Liver (tissue), 8 donors: ENCODE measurements at regions not wholly inside any gene's neighbourhood (a gene's known extent, or its start where the extent isn't known, plus 50 kb on each side); places are given as distances from the start of the nearest gene placed in this dataset.

Source experiments
- DNase-seq: peaks from one replicate; pipeline ENCODE4 v3.0.0-alpha.2; 2017; ENCODE audit warnings: low spot score
- H3K27ac ChIP-seq, 2 donors: one replicate each; pipeline ENCODE4 v1.7.0; 2013; ENCODE audit warnings: inconsistent platforms in 2 of 2, low read length in 2 of 2, control low read depth in 1 of 2, low read depth in 1 of 2, mild to moderate bottlenecking in 1 of 2
- H3K27me3 ChIP-seq, 4 donors: one replicate each; pipeline versions ENCODE4 v1.6.1 to v1.7.0; 2013; ENCODE audit warnings: low read length in 3 of 4, inconsistent platforms in 1 of 4, mild to moderate bottlenecking in 1 of 4, moderate library complexity in 1 of 4; ENCODE audit not compliant: control insufficient read depth in 4 of 4, insufficient read depth in 4 of 4
- H3K36me3 ChIP-seq, 4 donors: one replicate each; pipeline versions ENCODE4 v1.6.1 to v1.7.0; 2013; ENCODE audit warnings: low read length in 3 of 4, mild to moderate bottlenecking in 3 of 4, low read depth in 1 of 4, moderate library complexity in 1 of 4; ENCODE audit not compliant: control insufficient read depth in 4 of 4, insufficient read depth in 3 of 4
- H3K4me1 ChIP-seq, 4 donors: one replicate each; pipeline versions ENCODE4 v1.6.1 to v1.7.0; 2013; ENCODE audit warnings: low read length in 3 of 4, mild to moderate bottlenecking in 3 of 4, moderate library complexity in 1 of 4; ENCODE audit not compliant: control insufficient read depth in 4 of 4, insufficient read depth in 4 of 4
- H3K4me3 ChIP-seq, 3 donors: one replicate each; pipeline versions ENCODE4 v1.6.1 to v1.7.0; 2013; ENCODE audit warnings: low read length in 3 of 3, control low read depth in 1 of 3, low read depth in 1 of 3, mild to moderate bottlenecking in 1 of 3
- H3K9ac ChIP-seq, 2 donors: one replicate each; pipeline ENCODE4 v1.7.0; 2013; ENCODE audit warnings: low read length in 2 of 2, mild to moderate bottlenecking in 2 of 2, moderate library complexity in 2 of 2, control low read depth in 1 of 2, low read depth in 1 of 2
- H3K9me3 ChIP-seq, 4 donors: one replicate each; pipeline versions ENCODE4 v1.6.1 to v1.7.0; 2013; ENCODE audit warnings: low read length in 3 of 4; ENCODE audit not compliant: control insufficient read depth in 4 of 4
- EGR1 ChIP-seq, 2 donors: IDR thresholded peaks; 2 replicates each; pipeline ENCODE4 v1.6.1; 2016 to 2018; ENCODE audit warnings: antibody characterized with exemption in 2 of 2, low read depth in 2 of 2
- FOXA1 ChIP-seq: IDR thresholded peaks from 2 replicates; pipeline ENCODE4 v1.6.1; 2016; ENCODE audit warnings: antibody characterized with exemption
- GABPA ChIP-seq, 2 donors: IDR thresholded peaks in 1 of 2; conservative IDR thresholded peaks in 1 of 2; 2 replicates each; pipeline ENCODE4 v1.6.1; 2016; ENCODE audit warnings: antibody characterized with exemption in 2 of 2, mild to moderate bottlenecking in 1 of 2, moderate library complexity in 1 of 2
- HNF4A ChIP-seq, 2 donors: conservative IDR thresholded peaks; 2 replicates each; pipeline ENCODE4 v1.6.1; 2016; ENCODE audit warnings: antibody characterized with exemption in 2 of 2, mild to moderate bottlenecking in 2 of 2
- HNF4G ChIP-seq: IDR thresholded peaks from 2 replicates; pipeline ENCODE4 v1.6.1; 2016; ENCODE audit warnings: antibody characterized with exemption
- JUND ChIP-seq, 2 donors: IDR thresholded peaks; 2 replicates each; pipeline ENCODE4 v1.6.1; 2016; ENCODE audit warnings: antibody characterized with exemption in 2 of 2
- NR2F2 ChIP-seq: IDR thresholded peaks from 2 replicates; pipeline ENCODE4 v1.6.1; 2016; ENCODE audit warnings: antibody characterized with exemption
- RAD21 ChIP-seq, 2 donors: IDR thresholded peaks; 2 replicates each; pipeline ENCODE4 v1.6.1; 2016; ENCODE audit warnings: antibody characterized with exemption in 2 of 2, mild to moderate bottlenecking in 2 of 2
- RXRA ChIP-seq, 2 donors: IDR thresholded peaks; 2 replicates each; pipeline ENCODE4 v1.6.1; 2017 to 2018; ENCODE audit warnings: antibody characterized with exemption in 2 of 2, mild to moderate bottlenecking in 1 of 2
- SP1 ChIP-seq: IDR thresholded peaks from 2 replicates; pipeline ENCODE4 v1.6.1; 2018; ENCODE audit warnings: antibody characterized with exemption, mild to moderate bottlenecking
- TAF1 ChIP-seq: conservative IDR thresholded peaks from 2 replicates; pipeline ENCODE4 v1.6.1; 2016; ENCODE audit warnings: antibody characterized with exemption, mild to moderate bottlenecking
- YY1 ChIP-seq: IDR thresholded peaks from 2 replicates; pipeline ENCODE4 v1.6.1; 2016; ENCODE audit warnings: antibody characterized with exemption, mild to moderate bottlenecking
- WGBS: extraction: QIAGEN DNeasy Blood & Tissue Kit; methylation state at CpG from one replicate; pipeline ENCODE4 v1.1.7; 2013; 5-methylcytosine and 5-hydroxymethylcytosine counted together
- TF ChIP-seq, protein P1 (sequence below): IDR thresholded peaks from 2 replicates; pipeline ENCODE4 v1.6.1; 2016; ENCODE audit warnings: antibody characterized with exemption
- TF ChIP-seq, protein P2 (sequence below): fragments of 150-350 bp; IDR thresholded peaks from 2 replicates; pipeline ENCODE4 v1.5.1; 2017; ENCODE audit warnings: improper control_type of control experiment, low read depth, low read length; ENCODE audit not compliant: missing input control
- TF ChIP-seq, protein P3 (sequence below): IDR thresholded peaks from 2 replicates; pipeline ENCODE4 v1.6.1; 2016; ENCODE audit warnings: antibody characterized with exemption
- TF ChIP-seq, protein P4 (sequence below): IDR thresholded peaks from 2 replicates; pipeline ENCODE4 v1.6.1; 2016; ENCODE audit warnings: antibody characterized with exemption
- TF ChIP-seq, protein P5 (sequence below): IDR thresholded peaks from 2 replicates; pipeline ENCODE4 v1.6.1; 2016; ENCODE audit warnings: antibody characterized with exemption, mild to moderate bottlenecking
- donor health status: healthy.
- donor health status: healthy.
- donor health status: healthy.
- donor health status: healthy.
- donor health status: healthy.

DNA sequence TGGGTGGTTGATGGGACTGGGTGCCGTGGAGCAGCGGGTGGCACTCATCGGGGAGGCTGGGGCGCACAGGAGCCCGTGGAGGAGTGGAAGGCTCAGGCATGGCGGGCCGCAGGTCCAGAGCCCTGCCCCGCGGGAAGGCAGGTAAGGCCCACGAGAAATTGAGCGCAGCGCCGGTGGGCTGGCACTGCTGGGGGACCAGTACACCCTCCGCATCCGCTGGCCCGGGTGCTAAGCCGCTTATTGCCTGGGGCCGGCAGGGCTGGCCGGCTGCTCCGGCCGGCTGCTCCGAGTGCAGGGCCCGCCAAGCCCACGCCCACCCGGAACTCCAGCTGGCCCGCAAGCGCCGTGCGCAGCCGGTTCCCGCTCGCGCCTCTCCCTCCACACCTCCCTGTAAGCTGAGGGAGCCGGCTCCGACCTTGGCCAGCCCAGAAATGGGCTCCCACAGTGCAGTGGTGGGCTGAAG lies 85.1 kb upstream of the FAT4 start:
- WGBS = 97% methylated on average over 35 of the region's 35 CpGs
- Histone ChIP-seq H3K27ac (no peak overlapping the region), H3K9me3 (no peaks in the 10 kb centered on the region), H3K4me1 (no peaks in the 10 kb centered on the region), H3K4me3 (no peak overlapping the region), H3K36me3 (no peaks in the 10 kb centered on the region), H3K9ac (no peak overlapping the region), H3K27me3 (peaks cover 0 to 3% (median 0%) of the 10 kb centered on the region in 4 donors)
- no peak for TF ChIP-seq TAF1
- TF ChIP-seq YY1 = no peak
- no peak for TF ChIP-seq JUND (IDR thresholded peaks at IDR 0.05)
- no peak for TF ChIP-seq NR2F2
- no peak for DNase-seq

DNA sequence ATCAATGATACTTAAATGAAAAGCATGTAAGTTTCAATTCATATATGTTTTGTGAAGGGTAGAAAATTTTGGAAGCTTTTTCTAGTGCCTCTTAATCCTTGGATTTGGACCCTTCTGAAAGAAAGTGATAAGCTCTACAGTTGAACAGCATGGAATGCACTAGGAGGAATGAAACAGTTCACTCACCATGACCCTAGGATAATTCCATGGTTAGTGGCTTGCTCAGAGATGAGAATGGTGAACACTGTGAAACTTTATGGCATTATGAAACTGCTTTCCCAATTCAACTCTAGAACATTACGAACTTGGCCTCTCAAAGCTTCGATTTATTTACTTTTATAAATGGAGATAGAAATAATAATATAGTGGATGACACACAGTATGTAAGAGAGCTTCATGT lies 88.9 kb upstream of the FAT4 start:
- H3K27me3 ChIP-seq = peaks cover 0 to 3% (median 0%) of the 10 kb centered on the region in 4 donors

DNA sequence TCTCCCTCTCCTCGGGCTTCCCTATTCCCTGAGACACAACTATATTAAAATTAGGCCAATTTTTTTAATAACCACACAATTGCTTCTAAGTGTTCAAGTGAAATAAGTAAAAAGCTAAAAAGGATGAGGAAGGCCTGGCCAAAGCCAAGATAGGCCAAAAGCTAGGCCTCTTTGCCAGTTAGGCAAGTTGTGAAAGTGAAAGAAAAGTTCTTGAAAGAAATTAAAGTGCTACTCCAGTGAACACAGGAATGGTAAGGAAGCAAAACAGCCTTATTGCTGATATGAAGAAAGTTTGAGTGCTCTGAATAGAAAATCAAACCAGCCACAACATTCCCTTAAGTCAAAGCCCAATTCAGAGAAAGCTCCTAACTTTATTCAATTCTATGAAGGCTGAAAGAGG lies 114.2 kb upstream of the FAT4 start:
- no peak for DNase-seq
- 79% methylated on average over 1 of the region's 1 CpG for whole genome bisulfite sequencing
- Histone ChIP-seq H3K9me3 (no peaks in the 10 kb centered on the region), H3K36me3 (no peaks in the 10 kb centered on the region), H3K27me3 (no peaks in the 10 kb centered on the region), H3K4me3 (no peak overlapping the region), H3K27ac (no peak overlapping the region), H3K9ac (no peak overlapping the region), H3K4me1 (no peaks in the 10 kb centered on the region)
- TF ChIP-seq SP1 (no peak), YY1 (no peak), NR2F2 (no peak), EGR1 (IDR thresholded peaks at IDR 0.05; ENCODE audit: low read depth in 2 of 2) (no peak), JUND (IDR thresholded peaks at IDR 0.05) (no peak), RAD21 (IDR thresholded peaks at IDR 0.05) (no peak), HNF4A (conservative IDR thresholded peaks at IDR 0.05) (no peak), RXRA (IDR thresholded peaks at IDR 0.05) (no peak), TAF1 (no peak), HNF4G (no peak)
- TF ChIP-seq, protein P1, sequence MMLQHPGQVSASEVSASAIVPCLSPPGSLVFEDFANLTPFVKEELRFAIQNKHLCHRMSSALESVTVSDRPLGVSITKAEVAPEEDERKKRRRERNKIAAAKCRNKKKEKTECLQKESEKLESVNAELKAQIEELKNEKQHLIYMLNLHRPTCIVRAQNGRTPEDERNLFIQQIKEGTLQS = no peak
- TF ChIP-seq, protein P2, sequence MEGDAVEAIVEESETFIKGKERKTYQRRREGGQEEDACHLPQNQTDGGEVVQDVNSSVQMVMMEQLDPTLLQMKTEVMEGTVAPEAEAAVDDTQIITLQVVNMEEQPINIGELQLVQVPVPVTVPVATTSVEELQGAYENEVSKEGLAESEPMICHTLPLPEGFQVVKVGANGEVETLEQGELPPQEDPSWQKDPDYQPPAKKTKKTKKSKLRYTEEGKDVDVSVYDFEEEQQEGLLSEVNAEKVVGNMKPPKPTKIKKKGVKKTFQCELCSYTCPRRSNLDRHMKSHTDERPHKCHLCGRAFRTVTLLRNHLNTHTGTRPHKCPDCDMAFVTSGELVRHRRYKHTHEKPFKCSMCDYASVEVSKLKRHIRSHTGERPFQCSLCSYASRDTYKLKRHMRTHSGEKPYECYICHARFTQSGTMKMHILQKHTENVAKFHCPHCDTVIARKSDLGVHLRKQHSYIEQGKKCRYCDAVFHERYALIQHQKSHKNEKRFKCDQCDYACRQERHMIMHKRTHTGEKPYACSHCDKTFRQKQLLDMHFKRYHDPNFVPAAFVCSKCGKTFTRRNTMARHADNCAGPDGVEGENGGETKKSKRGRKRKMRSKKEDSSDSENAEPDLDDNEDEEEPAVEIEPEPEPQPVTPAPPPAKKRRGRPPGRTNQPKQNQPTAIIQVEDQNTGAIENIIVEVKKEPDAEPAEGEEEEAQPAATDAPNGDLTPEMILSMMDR = no peak
- TF ChIP-seq, protein P3, sequence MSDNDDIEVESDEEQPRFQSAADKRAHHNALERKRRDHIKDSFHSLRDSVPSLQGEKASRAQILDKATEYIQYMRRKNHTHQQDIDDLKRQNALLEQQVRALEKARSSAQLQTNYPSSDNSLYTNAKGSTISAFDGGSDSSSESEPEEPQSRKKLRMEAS = no peak
- TF ChIP-seq, protein P4, sequence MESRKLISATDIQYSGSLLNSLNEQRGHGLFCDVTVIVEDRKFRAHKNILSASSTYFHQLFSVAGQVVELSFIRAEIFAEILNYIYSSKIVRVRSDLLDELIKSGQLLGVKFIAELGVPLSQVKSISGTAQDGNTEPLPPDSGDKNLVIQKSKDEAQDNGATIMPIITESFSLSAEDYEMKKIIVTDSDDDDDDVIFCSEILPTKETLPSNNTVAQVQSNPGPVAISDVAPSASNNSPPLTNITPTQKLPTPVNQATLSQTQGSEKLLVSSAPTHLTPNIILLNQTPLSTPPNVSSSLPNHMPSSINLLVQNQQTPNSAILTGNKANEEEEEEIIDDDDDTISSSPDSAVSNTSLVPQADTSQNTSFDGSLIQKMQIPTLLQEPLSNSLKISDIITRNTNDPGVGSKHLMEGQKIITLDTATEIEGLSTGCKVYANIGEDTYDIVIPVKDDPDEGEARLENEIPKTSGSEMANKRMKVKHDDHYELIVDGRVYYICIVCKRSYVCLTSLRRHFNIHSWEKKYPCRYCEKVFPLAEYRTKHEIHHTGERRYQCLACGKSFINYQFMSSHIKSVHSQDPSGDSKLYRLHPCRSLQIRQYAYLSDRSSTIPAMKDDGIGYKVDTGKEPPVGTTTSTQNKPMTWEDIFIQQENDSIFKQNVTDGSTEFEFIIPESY = no peak
- TF ChIP-seq, protein P5, sequence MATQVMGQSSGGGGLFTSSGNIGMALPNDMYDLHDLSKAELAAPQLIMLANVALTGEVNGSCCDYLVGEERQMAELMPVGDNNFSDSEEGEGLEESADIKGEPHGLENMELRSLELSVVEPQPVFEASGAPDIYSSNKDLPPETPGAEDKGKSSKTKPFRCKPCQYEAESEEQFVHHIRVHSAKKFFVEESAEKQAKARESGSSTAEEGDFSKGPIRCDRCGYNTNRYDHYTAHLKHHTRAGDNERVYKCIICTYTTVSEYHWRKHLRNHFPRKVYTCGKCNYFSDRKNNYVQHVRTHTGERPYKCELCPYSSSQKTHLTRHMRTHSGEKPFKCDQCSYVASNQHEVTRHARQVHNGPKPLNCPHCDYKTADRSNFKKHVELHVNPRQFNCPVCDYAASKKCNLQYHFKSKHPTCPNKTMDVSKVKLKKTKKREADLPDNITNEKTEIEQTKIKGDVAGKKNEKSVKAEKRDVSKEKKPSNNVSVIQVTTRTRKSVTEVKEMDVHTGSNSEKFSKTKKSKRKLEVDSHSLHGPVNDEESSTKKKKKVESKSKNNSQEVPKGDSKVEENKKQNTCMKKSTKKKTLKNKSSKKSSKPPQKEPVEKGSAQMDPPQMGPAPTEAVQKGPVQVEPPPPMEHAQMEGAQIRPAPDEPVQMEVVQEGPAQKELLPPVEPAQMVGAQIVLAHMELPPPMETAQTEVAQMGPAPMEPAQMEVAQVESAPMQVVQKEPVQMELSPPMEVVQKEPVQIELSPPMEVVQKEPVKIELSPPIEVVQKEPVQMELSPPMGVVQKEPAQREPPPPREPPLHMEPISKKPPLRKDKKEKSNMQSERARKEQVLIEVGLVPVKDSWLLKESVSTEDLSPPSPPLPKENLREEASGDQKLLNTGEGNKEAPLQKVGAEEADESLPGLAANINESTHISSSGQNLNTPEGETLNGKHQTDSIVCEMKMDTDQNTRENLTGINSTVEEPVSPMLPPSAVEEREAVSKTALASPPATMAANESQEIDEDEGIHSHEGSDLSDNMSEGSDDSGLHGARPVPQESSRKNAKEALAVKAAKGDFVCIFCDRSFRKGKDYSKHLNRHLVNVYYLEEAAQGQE = no peak

More for the DNA sequence above, 88.9 kb upstream of the FAT4 start:
- 73% methylated on average over 2 of the region's 2 CpGs for WGBS
- no peaks in the 10 kb centered on the region for H3K36me3 ChIP-seq
- no peak overlapping the region for H3K27ac ChIP-seq
- H3K4me1 ChIP-seq = no peaks in the 10 kb centered on the region
- H3K9me3 ChIP-seq = no peaks in the 10 kb centered on the region
- no peak overlapping the region for H3K9ac ChIP-seq
- DNase-seq = no peak
- TF ChIP-seq GABPA (IDR thresholded peaks at IDR 0.05 in 1 of 2, conservative IDR thresholded peaks at IDR 0.05 in 1 of 2) (no peak), JUND (IDR thresholded peaks at IDR 0.05) (no peak), TAF1 (no peak), FOXA1 (no peak), RXRA (IDR thresholded peaks at IDR 0.05) (no peak), HNF4A (conservative IDR thresholded peaks at IDR 0.05) (no peak)
- TF ChIP-seq, protein P2 = no peak
- no peak overlapping the region for H3K4me3 ChIP-seq
